ENCODE measurements at regions not wholly inside any gene's neighbourhood (a gene's known extent, or its start where the extent isn't known, plus 50 kb on each side); places are given as distances from the start of the nearest gene placed in this dataset.

GRCh38 chr1:74964508-74965102 lies 169.6 kb upstream of the LHX8 start:
- TF ChIP-seq ZNF274 (IDR thresholded peaks at IDR 0.05; ENCODE audit: low read depth, low read length), result no peak
- TF ChIP-seq YY1 (IDR thresholded peaks at IDR 0.05; ENCODE audit: insufficient read depth, insufficient read length), result no peak
- TF ChIP-seq SUZ12 (IDR thresholded peaks at IDR 0.05; ENCODE audit: extremely low read depth, insufficient read depth, insufficient read length), result no peak
